ENCODE measurements at regions not wholly inside any gene's neighbourhood (a gene's known extent, or its start where the extent isn't known, plus 50 kb on each side); places are given as distances from the start of the nearest gene placed in this dataset.

DNA sequence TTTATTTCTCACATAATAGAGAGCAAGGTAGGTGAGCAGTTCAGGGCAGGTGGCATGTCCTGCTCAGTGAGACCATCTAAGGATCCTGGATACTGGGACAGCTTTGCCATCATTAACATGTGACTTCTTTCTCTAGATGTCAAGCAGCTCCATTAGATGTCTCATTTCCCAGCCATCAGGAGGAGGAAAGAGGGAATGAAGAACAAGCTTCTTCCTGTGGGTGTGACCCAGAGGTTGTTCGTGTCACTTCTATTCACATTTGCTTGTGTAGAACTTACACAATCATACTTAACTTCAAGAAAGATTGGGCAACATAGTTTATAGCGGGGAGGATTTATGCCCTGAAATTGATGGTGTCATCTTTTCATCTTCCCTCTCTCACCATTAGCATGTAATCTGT, 169.2 kb upstream of the B3GALT2 start:
- ATAC-seq = no peak
- H3K27ac ChIP-seq = no peak overlapping the region

DNA sequence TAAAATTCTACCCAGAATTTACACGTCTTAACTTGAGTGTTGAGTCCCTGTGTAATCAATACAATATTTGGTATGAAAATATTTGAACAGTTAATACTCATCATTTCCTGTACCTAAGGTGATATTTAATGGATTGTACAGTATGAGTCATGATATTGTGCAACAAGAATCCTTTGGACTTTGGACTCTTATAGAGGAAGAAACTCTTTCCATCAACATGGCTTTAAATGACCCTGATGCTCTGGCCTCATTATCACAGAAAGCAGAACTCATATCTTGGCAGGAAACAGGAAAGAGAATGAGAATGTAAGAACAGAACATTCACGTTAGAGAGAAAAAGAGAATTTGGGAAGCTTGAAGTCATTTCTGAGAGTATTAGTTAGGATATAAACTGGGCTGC, 168.8 kb upstream of the B3GALT2 start:
- Histone ChIP-seq H3K27me3 (ENCODE audit: low read depth) (no peaks in the 10 kb centered on the region), H3K36me3 (no peaks in the 10 kb centered on the region), H3K4me3 (no peak overlapping the region), H3K9me3 (no peaks in the 10 kb centered on the region), H3K27ac (no peak overlapping the region), H3K4me1 (no peaks in the 10 kb centered on the region)
- TF ChIP-seq, protein P1, sequence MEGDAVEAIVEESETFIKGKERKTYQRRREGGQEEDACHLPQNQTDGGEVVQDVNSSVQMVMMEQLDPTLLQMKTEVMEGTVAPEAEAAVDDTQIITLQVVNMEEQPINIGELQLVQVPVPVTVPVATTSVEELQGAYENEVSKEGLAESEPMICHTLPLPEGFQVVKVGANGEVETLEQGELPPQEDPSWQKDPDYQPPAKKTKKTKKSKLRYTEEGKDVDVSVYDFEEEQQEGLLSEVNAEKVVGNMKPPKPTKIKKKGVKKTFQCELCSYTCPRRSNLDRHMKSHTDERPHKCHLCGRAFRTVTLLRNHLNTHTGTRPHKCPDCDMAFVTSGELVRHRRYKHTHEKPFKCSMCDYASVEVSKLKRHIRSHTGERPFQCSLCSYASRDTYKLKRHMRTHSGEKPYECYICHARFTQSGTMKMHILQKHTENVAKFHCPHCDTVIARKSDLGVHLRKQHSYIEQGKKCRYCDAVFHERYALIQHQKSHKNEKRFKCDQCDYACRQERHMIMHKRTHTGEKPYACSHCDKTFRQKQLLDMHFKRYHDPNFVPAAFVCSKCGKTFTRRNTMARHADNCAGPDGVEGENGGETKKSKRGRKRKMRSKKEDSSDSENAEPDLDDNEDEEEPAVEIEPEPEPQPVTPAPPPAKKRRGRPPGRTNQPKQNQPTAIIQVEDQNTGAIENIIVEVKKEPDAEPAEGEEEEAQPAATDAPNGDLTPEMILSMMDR (IDR thresholded peaks at IDR 0.05) = no peak
- ATAC-seq (no peak), DNase-seq (no peak)
- intact Hi-C loops (cut with DNase I) = no loop called here

More for the DNA sequence above, 169.2 kb upstream of the B3GALT2 start:
- no peaks in the 10 kb centered on the region for H3K4me1 ChIP-seq
- intact Hi-C loops (cut with DNase I) = no loop called here
- no peaks in the 10 kb centered on the region for H3K27me3 ChIP-seq (ENCODE audit: low read depth)
- no peaks in the 10 kb centered on the region for H3K36me3 ChIP-seq
- TF ChIP-seq, protein P1 (IDR thresholded peaks at IDR 0.05) = no peak
- H3K9me3 ChIP-seq = no peaks in the 10 kb centered on the region
- no peak overlapping the region for H3K4me3 ChIP-seq
- DNase-seq = no peak

DNA sequence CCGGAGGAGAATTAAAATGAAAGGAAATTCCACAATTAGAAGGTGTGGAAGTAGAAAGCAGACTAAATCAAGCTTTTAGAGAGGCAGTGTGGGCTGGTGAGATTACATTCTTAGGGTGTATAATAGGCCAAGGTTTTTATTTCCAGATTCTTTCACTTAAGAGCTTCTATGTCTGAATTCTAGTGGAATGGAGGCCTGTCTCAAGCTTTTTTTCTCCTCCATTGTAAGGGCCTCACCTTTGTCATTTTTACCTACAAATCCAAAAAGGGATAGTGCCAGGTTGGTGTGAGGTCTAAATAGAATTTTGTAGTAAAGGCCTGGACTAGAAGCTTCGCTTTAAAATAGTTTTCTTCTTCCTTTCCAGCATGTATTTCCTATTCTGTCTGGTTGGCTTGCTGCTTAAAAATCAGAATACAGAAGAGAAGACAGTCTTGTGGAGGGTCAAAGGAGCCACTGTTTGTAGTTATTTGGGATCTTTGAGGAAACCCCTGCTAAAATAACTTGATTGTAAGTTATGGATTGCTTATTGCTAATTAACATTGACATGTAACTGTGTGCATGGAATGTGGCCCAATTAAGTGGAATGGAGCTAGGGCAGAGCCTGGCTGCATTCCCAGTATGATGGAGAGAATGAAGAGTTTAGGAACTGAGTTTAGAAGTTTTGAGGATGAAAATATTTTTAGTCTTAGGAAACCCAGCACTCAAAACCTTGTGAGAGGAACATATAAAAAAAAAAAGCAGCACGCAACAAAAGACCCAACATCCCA, 162.5 kb upstream of the B3GALT2 start:
- Histone ChIP-seq H3K9me3 (no peaks in the 10 kb centered on the region), H3K27ac (no peak overlapping the region), H3K4me3 (no peak overlapping the region), H3K36me3 (no peaks in the 10 kb centered on the region), H3K27me3 (ENCODE audit: low read depth) (no peaks in the 10 kb centered on the region), H3K4me1 (no peaks in the 10 kb centered on the region)
- ATAC-seq (no peak), DNase-seq (no peak)
- TF ChIP-seq, protein P1 (IDR thresholded peaks at IDR 0.05) = no peak
- intact Hi-C loops (cut with DNase I) = no loop called here

DNA sequence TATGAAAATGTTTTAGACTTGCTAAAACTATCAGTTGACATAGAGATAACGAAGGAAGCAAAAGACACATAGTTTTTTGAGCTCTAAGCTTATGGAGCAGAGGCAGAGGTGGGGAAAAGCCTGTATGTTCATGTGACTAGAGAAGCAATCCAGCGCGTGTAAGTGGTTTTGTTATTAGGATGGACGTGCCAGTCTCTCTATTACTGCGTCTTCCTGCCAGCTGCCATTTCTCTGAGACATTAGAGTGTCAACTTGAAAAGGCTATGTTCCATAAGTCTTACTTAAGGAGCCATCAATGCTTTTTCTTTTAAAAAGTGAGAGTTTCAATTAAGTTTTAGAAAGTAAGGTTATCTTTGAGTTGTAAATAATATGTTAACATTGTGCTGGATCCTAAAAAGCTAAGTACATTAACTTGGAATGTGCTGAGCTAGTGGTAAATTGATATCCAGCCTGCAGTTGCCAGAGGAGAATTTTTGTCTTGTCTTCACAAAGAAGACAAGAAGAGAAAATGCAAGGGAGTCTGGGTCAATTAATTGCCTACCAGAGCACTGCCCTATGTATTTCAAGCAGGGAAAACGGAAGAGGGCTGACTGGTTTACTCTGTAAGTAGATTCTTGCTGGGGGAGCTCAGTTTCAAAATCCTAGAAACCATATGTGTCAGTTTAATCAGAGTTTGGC, 161.8 kb upstream of the B3GALT2 start:
- ATAC-seq (no peak), DNase-seq (no peak)
- Histone ChIP-seq H3K27me3 (ENCODE audit: low read depth) (no peaks in the 10 kb centered on the region), H3K4me1 (no peaks in the 10 kb centered on the region), H3K36me3 (no peaks in the 10 kb centered on the region), H3K27ac (no peak overlapping the region), H3K9me3 (no peaks in the 10 kb centered on the region), H3K4me3 (no peak overlapping the region)
- TF ChIP-seq, protein P1 (IDR thresholded peaks at IDR 0.05) = no peak
- intact Hi-C loops (cut with DNase I) = no loop called here

DNA sequence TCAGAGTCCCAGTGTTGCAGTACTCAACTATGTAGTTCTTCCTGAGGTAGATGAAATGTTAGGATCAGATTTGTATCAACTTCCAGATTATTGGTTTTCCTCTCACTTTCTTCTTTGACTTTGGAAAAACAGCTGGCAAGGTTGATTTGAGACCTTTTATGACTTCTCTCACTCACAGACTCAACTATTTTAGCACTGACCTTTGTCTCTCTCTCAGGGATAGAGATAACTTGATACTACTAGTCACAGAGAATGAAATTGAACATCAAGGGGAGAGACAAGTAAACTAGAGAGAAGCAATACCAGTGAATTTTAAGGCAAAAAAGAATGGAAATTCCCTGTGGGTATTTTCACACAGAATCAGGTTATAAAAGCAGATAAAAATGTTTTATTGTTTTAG, 159.7 kb upstream of the B3GALT2 start:
- H3K9me3 ChIP-seq = no peaks in the 10 kb centered on the region
- no peaks in the 10 kb centered on the region for H3K4me1 ChIP-seq
- no peak overlapping the region for H3K4me3 ChIP-seq
- H3K27me3 ChIP-seq (ENCODE audit: low read depth) = no peaks in the 10 kb centered on the region
- H3K36me3 ChIP-seq = no peaks in the 10 kb centered on the region
- intact Hi-C loops (cut with DNase I) = no loop called here
- TF ChIP-seq, protein P1 (IDR thresholded peaks at IDR 0.05) = no peak
- H3K27ac ChIP-seq = no peak overlapping the region
- DNase-seq (no peak), ATAC-seq (no peak)
